Heart left ventricle (tissue), 16 donors: ENCODE measurements at regions not wholly inside any gene's neighbourhood (a gene's known extent, or its start where the extent isn't known, plus 50 kb on each side); places are given as distances from the start of the nearest gene placed in this dataset.

Source experiments
- ATAC-seq, 4 donors: fragments of 200-7000 bp; cut with Tn5 transposase; one replicate each; pipeline ENCODE4 v1.9.1; 2020 to 2022; ENCODE audit warnings: moderate library complexity in 4 of 4, mild to moderate bottlenecking in 3 of 4, moderate number of reproducible peaks in 1 of 4
- DNase-seq, 5 donors: peaks; one replicate each; pipeline ENCODE4 v3.0.0-alpha.2; 2020
- H3K27ac ChIP-seq, 12 donors: fragments of 200-600 bp; sonication (generic) in 4 of 12; one replicate each; pipeline versions ENCODE4 v1.5.0 to v1.8.0; 2016 to 2022; ENCODE audit warnings: mild to moderate bottlenecking in 2 of 12
- H3K27me3 ChIP-seq, 9 donors: fragments of 200-600 bp; sonication (generic) in 2 of 9; one replicate each; pipeline versions ENCODE4 v1.5.1 to v1.8.0; 2016 to 2022; ENCODE audit warnings: mild to moderate bottlenecking in 3 of 9
- H3K36me3 ChIP-seq, 9 donors: fragments of 200-600 bp; sonication (generic) in 2 of 9; one replicate each; pipeline versions ENCODE4 v1.5.0 to v1.8.0; 2018 to 2022; ENCODE audit warnings: mild to moderate bottlenecking in 2 of 9
- H3K4me1 ChIP-seq, 12 donors: fragments of 200-600 bp; sonication (generic) in 4 of 12; one replicate each; pipeline versions ENCODE4 v1.5.0 to v1.8.0; 2016 to 2022; ENCODE audit warnings: mild to moderate bottlenecking in 3 of 12
- H3K4me3 ChIP-seq, 12 donors: fragments of 200-600 bp; sonication (generic) in 4 of 12; one replicate each; pipeline versions ENCODE4 v1.5.0 to v1.8.0; 2017 to 2022; ENCODE audit warnings: mild to moderate bottlenecking in 9 of 12, moderate library complexity in 4 of 12
- H3K9me3 ChIP-seq, 12 donors: fragments of 200-600 bp; sonication (generic) in 4 of 12; one replicate each; pipeline versions ENCODE4 v1.5.0 to v1.8.0; 2016 to 2022; ENCODE audit warnings: mild to moderate bottlenecking in 1 of 12
- CTCF ChIP-seq, 12 donors: fragments of 200-600 bp; sonication (generic) in 4 of 12; IDR thresholded peaks; one replicate each; pipeline versions ENCODE4 v1.5.0 to v1.8.0; 2018 to 2022; ENCODE audit warnings: antibody characterized with exemption in 12 of 12, mild to moderate bottlenecking in 5 of 12
- POLR2A ChIP-seq, 2 donors: fragments of 450-650 bp; IDR thresholded peaks; one replicate each; pipeline ENCODE4 v1.6.1; 2017; ENCODE audit warnings: antibody characterized with exemption in 2 of 2, mild to moderate bottlenecking in 2 of 2, moderate library complexity in 2 of 2
- WGBS, 4 donors: extraction: QIAGEN DNeasy Blood & Tissue Kit in 2 of 4; methylation state at CpG; one replicate each; pipeline versions ENCODE4 v1.1.5 to v1.1.7; 2013 to 2018; 5-methylcytosine and 5-hydroxymethylcytosine counted together
- intact Hi-C, 10 donors: fragments of 100-400 bp; cut with DNase I; formaldehyde crosslinking; loops; one replicate each; pipeline versions ENCODE4 v1.11.1 to v1.14.2; 2022
- donor health status: ischemic (EF 13 %, LVEDD 7.1; RV severe dilation, severe dysfunction).
- donor health status: healthy with polysubstance abuse.
- donor health status: DM: no; HTN: yes; CAD: no.
- donor health status: DM: no; HTN: no; CAD: no.
- donor health status: ischemic (EF 25% LVEDD 6.9; RV normal size, moderate dysfunction).
- donor health status: ischemic (EF 25% LVEDD 5.7; RV mildly dilated, moderate dysfunction).
- donor health status: healthy.
- donor health status: DM: yes; HTN: yes; CAD: no.
- donor health status: ischemic (EF 35%, LVEDD 5.7; RV mildly dilated, moderate dysfunction).
- donor health status: nonischemic (EF 11% LVEDD 7.7; RV severe dilation, severe dysfunction).
- donor health status: DM: yes; HTN: yes; CAD: no.
- donor health status: PGD.
- donor health status: ischemic (EF 29% LVEDD 5.4; RV normal size, mild dysfunction).
- donor health status: nonischemic (EF 23%, LVEDD 6.1; RV moderate dilation, normal function).

DNA sequence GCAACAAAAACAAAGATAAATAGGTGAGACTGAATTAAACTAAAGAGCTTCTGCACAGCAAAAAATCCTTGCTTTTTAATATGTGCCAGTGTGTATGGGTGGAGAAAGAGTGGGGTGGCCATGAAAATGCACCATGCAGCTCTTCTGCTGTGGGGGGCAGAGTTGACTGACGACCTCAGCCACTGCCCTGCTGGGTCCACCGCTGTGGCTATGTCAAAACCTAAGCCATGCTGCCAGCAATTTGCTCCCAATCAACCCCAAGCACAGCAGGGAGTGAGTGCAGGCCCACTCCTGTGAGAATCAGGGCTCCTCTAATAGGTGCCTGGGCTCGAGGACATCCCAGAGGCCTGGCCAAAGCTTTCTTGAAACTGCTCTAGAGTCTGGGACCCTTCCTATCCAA, 235.6 kb upstream of the RBBP8 start:
- Histone ChIP-seq H3K9me3 (no peaks in the 10 kb centered on the region), H3K36me3 (no peaks in the 10 kb centered on the region), H3K4me3 (no peak overlapping the region), H3K4me1 (no peaks in the 10 kb centered on the region), H3K27me3 (no peaks in the 10 kb centered on the region), H3K27ac (no peak overlapping the region)
- intact Hi-C loops, result loop anchor here in 1 of 10 donors (10.0 kb wide), 1 partner anchor 123 kb away; no protein-coding TSS in a partner anchor
- DNase-seq (no peak), ATAC-seq (no peak)
- 80 to 85% (median 83%) methylated on average over 2 to 3 of the region's 3 CpGs for WGBS, 4 donors
- TF ChIP-seq CTCF (IDR thresholded peaks at IDR 0.05) (no peak), POLR2A (IDR thresholded peaks at IDR 0.05) (no peak)

- no peaks in the 10 kb centered on the region for H3K27me3 ChIP-seq
- intact Hi-C loops, result loop anchor here in 1 of 10 donors (10.0 kb wide), 1 partner anchor 124 kb away; no protein-coding TSS in a partner anchor
- 79 to 89% (median 83%) methylated on average over 1 of the region's 1 CpG for WGBS, 4 donors
- DNase-seq (no peak), ATAC-seq (no peak)
- no peak for TF ChIP-seq POLR2A (IDR thresholded peaks at IDR 0.05)
- no peak for TF ChIP-seq CTCF (IDR thresholded peaks at IDR 0.05)
- H3K4me1 ChIP-seq, result no peaks in the 10 kb centered on the region
- H3K9me3 ChIP-seq, result no peaks in the 10 kb centered on the region
- H3K36me3 ChIP-seq, result no peaks in the 10 kb centered on the region
- no peak overlapping the region for H3K4me3 ChIP-seq
- H3K27ac ChIP-seq, result no peak overlapping the region
Measured at GRCh38 chr18:22698711-22699110, 234.4 kb upstream of the RBBP8 start.

DNA sequence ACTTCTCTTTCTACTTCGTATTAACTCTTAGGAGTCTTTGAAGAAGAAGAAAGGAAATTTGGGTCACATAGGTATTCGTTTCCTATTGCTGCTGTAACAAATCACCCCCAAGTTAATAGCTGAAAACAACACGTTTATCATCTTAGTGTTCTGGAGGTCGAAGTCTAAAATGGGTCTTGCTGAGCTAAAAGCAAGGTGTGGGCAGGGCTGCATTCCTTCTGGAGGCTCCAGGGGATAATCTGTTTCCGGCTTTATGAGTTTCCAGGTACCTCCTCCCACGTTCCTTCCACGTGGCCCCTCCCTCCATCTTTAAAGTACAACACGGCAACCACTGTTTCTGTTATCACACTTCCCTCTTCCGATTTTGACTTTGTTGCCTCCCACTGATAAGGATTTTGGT, 233.5 kb upstream of the RBBP8 start:
- Histone ChIP-seq H3K27me3 (no peaks in the 10 kb centered on the region), H3K4me1 (peaks cover 0 to 7% (median 0%) of the 10 kb centered on the region in 12 donors), H3K9me3 (no peaks in the 10 kb centered on the region), H3K27ac (no peak overlapping the region), H3K4me3 (no peak overlapping the region), H3K36me3 (no peaks in the 10 kb centered on the region)
- DNase-seq (no peak), ATAC-seq (no peak)
- 68 to 76% (median 73%) methylated on average over 9 of the region's 9 CpGs for WGBS, 4 donors
- TF ChIP-seq POLR2A (IDR thresholded peaks at IDR 0.05) (no peak), CTCF (IDR thresholded peaks at IDR 0.05) (no peak)
- intact Hi-C loops, result loop anchor here (5.0 to 10.0 kb wide), 12 partner anchors 85 to 805 kb away; partner anchors contain the start of gene GATA6 (in 3 of the 10)

GRCh38 chr18:22700920-22701319, 232.2 kb upstream of the RBBP8 start:
- H3K9me3 ChIP-seq, result no peaks in the 10 kb centered on the region
- peaks cover 0 to 9% (median 0%) of the 10 kb centered on the region in 12 donors for H3K4me1 ChIP-seq
- DNase-seq, result no peak
- intact Hi-C loops, result loop anchor here (5.0 to 10.0 kb wide), 12 partner anchors 84 to 806 kb away; partner anchors contain the start of gene GATA6 (in 3 of the 10)
- H3K27ac ChIP-seq, result no peak overlapping the region
- ATAC-seq, result no peak
- WGBS, 4 donors, result 93 to 100% (median 97%) methylated on average over 1 of the region's 1 CpG
- no peak overlapping the region for H3K4me3 ChIP-seq
- TF ChIP-seq CTCF (IDR thresholded peaks at IDR 0.05) (no peak), POLR2A (IDR thresholded peaks at IDR 0.05) (no peak)
- H3K27me3 ChIP-seq, result no peaks in the 10 kb centered on the region
- no peaks in the 10 kb centered on the region for H3K36me3 ChIP-seq
